Kasumi-1 (cell line): ENCODE measurements at regions not wholly inside any gene's neighbourhood (a gene's known extent, or its start where the extent isn't known, plus 50 kb on each side); places are given as distances from the start of the nearest gene placed in this dataset.

Experiments
- DNase-seq, 2 experiments: peaks; one replicate each; lab custom pipeline; 2025; lab: John Stamatoyannopoulos, UW

- no peak for DNase-seq
Measured at GRCh38 chr12:114936148-114937079, 252.4 kb upstream of the TBX3 start.

DNA sequence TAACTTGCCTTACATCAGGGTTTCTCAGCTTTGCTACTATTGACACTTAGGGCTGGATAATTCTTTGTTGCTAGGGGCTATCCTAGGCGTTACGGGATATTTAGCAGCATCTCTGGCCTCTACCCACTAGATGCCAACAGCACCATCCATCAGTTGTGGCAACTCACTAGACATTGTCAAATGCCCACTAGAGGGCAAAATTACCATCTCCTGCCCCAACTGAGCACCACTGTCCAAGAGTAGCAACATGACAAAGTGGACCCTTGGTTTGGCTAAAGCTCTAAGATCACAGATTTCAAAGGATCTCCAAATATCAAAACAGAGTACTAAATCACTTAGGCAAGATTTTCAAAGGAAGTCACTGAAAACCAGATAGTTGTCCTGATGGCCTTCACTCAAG lies 251.7 kb upstream of the TBX3 start:
- no peak for DNase-seq

- no peak for DNase-seq
Measured at GRCh38 chr12:114933428-114934160, 249.6 kb upstream of the TBX3 start.

DNA sequence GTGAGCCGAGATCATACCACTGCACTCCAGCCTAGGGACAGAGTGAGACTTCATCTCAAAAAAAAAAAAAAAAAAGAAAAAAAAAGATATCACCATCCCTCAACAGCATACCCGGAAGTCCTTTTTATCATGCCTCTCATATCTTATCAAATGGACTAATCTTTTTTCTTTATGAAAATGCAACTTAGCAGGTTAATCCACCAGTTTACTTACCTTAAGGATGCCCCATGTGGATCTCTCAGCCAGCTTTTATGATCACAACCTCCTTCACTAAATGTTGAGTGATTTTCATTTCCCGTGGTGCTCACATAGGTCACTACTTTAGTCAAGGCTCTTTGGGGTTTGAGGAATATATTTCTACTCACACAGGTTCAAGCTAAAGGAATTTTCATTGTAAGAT lies 248.8 kb upstream of the TBX3 start:
- no peak for DNase-seq

DNA sequence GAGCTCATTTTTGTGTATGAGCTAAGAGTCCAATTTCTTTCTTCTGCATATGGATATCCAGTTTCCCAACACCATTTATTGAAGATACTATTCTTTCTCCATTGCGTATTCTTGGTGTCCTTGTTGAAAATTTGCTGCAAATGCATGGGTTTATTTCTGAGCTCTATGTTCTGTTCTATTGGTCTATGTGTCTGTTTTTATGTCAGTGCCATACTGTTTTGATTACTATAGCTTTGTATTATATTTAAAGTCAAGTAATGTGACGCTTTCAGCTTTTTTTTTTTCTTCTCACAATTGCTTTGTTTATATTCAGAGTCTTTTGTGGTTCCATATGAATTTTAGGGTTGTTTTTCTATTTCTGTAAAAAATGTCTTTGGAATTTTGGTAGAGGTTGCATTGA lies 247.1 kb upstream of the TBX3 start:
- no peak for DNase-seq

DNA sequence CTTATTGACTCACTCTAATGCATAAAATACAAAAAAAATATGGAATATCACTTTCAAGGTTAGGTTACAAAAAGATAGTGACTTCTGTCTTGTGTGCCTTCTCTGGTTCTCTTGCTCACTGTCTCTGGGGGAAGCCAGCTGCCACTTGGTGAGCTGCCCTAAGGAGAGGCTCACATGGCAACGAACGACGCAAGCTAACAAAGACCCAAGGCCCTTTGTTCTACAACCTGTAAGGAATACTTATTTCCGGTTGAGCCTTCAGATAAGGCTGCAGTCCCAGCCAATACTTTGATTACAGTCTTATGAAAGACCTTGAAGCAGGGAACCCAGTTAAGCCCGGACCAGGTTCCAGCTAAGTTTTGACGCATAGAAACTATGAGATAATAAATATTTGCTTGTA lies 242.4 kb upstream of the TBX3 start:
- no peak for DNase-seq

DNA sequence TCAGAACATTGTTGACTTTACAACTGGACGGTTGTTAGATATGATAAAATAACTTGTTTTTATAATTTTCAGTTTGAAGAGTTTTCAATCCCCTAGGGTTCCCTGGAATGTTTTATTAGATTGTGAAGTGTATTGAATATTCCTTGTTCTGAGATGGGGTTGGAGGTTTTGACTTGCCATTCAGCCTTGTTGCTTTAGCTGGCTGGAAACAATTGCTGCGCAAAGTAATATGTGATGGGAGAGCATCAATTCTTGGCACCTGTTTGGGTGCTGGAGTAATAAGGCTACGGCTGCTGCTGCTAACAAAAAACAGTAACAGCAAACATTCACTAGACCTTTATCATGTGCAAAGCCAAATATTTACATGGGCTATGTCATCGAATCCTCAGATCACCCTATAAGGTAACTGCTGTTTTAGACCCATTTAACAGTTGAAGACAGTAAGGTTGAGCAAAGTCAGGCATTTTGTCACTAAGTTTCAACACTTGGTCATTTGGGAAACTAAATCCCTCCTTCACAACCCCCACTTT lies 241.0 kb upstream of the TBX3 start:
- DNase-seq, result no peak

DNA sequence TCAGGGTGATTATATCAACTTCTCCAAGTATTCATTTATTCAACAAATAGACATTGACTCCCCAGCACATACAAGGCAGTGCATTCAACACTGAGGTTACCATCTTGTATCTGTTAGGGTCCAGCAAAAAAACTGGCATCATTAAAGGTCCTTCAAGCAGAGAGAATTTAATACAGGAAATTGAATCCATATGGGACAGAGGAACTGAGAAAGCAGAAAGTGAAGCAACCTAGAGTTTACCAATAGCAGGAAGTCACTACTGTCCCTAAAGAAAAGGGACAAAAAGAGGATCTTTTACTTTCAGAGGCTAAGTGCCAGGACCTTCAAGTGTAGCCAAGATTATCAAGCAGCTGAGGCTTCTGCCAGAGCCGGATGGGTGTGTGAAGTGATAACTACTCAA lies 237.8 kb upstream of the TBX3 start:
- DNase-seq, result no peak

DNA sequence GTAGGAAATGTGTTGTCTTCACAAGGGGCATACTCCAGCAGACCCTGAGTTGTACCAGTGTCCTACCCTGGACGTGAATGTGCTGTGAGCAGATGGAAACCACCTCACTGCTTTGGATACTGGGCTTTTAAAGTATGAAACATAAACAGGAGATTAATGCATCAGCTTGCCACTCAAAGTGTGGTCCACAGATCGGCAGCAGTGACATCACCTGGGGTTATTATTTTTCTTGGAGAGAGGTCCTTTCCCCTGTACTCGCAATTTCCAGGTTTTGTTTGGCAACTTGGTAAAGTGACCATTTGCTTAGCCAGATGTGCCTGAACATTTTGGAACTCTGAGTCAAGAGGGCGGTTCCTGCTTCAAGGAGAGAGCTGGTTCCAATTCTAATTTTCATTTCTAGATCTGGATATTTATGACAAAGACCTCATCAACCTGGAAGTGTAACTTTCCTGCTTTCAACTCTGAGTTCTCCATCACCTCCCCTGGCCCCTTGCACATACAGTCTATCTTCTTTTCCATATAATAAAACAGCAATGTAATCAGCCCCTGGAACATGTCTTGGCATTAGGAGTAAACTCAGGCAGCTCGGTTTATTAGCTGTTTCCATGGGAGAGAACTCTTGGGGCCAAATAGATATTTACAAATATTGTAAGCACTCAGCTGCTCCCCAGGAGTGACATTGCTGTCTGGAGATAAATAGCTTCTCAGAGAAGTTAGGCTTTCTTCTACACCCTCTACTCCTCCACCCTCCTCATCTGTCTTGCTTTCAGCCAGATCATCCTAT lies 237.0 kb upstream of the TBX3 start:
- no peak for DNase-seq

DNA sequence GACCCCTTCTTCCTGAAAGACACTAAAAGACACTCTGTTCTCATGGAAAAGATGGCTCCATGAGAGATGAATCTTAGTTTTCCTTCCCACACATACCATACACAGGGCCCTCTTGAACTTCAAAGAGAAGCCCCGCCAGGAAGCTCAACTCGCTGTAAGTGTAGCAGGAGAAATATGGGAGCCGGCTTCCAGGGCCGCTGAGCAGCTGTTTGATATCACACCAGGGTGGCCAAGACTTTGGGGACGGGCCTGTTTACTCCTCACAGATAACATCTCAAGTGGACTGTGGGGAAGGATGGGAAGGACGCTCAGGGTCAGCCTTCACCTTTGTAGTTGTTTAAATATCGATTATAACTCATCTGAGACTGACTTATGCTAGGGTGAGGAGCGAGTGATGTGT lies 235.5 kb upstream of the TBX3 start:
- DNase-seq, result no peak

DNA sequence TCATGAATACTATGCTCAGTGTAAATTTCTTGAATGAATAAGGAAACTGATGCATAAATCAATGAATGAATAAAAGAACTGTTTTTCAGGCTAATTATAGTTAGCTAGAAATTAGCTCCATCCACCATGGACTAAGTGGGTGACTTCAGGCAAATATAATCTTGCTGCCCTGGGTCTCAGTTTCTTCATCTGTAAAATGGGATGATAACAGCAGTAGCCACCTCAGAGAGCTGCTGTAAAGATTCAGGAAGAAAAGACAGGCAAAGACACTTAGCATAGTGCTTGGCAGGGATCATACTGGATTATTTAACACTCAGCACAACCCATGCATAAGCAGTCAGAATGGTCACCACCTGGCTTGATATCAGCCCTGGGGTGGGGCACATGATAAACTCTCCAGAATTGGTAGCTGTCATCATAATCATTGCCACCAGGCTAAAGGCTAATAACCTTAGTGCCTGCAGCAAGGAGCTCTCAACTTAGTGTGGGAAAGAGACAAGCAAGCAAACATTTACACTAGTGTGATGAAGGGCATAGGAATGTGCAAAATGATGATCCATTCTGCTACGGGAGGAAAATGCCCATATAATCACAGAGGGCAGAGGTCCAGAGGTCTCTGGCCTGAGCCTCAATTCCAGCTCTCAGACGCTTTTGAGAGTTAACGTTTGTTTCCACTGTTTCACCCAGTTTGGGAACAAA lies 234.7 kb upstream of the TBX3 start:
- no peak for DNase-seq

DNA sequence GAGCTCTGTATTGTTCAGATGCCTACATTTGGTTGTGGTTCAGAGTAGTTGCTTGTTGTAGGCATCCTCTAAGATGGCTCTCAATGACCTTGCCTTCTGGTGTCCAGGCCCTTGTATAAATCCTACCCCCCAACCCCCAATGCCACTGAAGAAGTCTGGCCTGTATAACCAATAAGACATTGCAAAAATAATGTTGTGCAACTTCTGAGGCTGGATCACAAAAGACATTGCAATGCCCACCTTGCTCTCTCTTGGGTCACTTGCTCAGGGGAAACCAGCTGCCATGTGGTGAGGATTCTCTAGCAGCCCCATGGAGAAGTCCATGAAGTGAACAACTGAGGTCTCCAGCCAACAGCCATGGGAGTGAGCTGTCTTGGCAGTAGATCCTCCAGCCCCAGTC lies 234.0 kb upstream of the TBX3 start:
- no peak for DNase-seq

DNA sequence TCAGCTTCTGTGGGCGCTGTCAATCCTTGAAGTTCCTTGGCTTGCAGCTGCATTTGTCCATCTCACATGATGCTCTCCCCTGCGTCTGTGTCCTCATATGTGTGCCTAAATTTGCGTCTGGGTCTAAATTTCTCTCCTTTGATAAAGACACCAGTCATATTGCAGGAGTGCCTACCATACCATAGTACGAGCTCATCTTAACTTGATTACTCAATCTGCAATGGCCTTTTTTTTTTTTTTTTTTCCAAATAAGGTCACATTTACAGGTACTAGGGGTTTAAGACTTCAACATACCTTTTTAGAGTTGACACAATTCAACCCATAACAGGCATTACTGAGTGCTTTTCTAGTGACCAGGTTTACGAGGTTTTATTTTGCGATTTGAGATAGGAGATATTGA lies 233.3 kb upstream of the TBX3 start:
- no peak for DNase-seq

DNA sequence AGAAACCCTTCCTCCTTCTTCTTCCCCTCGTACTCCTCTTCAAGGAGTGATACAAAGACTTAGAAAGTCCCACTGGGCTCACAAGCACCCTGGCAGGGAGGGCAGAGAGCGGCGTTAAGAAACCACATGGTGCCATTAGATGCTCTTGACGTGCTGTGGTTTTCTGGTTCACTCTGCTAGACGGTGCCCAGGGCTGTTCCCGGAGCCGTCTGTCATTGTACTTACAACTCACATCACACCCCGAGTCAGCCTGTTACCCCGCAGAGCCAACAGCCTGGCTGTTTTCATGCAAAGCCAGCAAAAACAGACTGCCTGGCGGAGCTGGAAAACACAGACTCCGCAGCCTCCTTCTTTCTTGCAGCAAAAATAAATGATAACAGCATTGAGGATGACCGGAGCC lies 232.6 kb upstream of the TBX3 start:
- no peak for DNase-seq

GRCh38 chr12:114916124-114916523 lies 232.1 kb upstream of the TBX3 start:
- DNase-seq, result no peak

DNA sequence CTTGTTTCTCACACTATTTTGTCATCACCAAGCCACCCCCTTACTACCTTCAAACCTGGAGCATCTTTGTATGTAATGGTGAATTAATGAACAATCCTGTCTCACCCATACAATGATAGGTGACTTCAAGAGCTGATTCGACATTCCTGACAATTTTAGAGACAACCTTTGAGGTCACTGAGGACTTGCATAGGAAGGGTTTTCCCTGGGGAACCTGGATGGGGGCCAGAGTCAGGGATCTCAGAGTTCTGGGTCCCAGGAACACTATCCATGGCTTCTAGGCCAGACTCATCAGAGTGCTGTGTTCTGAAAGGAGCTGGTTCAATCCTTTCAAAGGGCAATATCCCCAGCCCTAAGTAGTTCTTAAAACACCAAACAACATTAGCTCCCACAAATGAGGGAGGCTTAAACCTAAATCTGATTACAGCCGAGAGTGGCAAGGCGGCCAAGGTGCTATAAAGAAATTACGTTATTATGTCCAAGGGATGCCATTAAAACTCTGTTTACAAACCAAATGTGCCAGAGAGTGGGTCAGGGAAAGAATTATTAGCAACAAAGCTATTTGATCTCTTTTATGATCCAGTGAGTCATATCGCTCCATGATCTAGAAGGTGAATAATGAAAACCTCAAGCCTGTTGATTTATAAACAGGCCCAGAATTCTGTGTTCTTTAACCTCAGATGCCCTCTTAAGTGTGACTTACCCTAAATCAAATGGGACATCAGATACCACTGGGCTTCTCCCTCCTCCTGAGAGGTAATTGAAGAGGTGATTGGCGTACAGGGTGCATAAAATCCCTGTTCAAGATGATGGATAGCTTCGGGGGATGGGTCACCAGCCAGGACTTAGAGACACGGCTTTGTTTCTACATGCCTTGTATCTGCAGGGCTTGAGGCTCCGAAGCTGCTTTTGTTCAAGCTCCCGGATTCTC lies 230.2 kb upstream of the TBX3 start:
- no peak for DNase-seq

DNA sequence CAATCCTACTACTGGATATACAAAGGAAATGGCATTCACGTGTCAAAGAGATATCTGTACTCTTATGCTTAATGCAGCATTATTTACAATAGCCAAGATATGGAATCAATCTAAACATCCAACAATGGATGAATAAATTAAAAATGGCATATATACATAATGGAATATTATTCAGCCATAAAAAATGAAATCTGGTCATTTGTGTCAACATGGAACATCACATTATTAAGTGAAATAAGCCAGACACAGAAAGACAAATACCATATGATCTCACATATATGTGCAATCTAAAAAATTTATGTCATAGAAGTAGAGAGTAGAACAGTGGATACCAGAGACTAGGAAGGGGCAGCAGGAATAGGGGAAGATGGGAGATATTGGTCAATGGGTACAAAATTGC lies 228.8 kb upstream of the TBX3 start:
- DNase-seq, result no peak

DNA sequence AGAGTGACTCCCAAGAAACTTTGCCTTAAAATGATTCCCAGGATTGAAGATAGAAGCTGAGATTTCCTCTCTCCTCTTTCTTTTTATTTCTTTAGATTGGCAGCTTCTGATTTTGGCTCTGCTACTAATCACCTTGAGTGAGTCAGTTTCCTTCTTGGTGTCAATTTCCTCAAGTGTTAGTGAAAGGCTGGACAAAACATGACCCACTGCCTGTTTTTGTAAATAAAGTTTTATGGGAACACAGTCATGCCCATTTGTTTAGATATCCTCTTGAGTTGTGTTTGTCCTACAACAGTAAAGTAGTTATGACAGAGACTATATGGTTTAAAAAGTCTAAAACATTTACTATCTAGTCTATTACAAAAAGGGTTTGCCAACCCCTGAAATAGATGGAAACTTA lies 227.2 kb upstream of the TBX3 start:
- no peak for DNase-seq

DNA sequence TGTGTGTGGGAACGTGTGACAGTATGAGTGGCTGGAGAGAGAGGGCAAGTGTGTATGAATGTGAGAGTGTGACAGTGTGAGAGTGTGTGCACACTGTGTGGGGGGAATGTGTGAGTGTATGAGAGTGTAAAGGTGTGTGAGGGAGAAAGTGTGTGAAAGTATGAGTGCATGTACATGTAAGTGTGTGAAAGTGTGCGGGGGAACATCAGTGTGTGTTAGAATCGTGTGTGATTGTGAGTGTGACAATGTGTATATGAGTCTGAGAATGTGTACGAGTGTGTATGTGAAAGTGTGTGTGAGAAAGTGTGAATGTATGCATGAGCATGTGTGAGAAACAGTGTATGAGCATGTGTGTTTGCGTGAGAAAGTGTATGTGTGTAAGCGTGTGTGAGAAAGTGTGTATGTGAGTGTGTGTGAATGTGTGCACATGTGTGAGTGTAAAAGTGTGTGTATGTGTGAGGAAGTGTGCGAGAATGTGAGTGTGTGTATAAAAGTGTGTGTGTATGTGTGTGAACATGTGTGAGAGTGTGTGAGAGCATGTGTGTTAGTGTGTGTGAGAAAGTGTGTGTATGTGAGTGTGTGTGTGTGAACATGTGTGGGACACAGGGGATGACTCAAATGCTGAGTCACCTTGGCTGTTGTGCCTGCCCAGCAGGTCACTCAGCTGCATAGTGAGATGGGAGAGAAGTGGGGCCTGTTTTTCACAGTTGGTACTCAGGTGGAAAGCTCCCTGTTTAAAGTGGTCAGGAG lies 220.5 kb upstream of the TBX3 start:
- DNase-seq, result no peak
